Mesenchymal stem cell (in vitro differentiated cells and primary cell): ENCODE measurements at regions not wholly inside any gene's neighbourhood (a gene's known extent, or its start where the extent isn't known, plus 50 kb on each side); places are given as distances from the start of the nearest gene placed in this dataset.

Experiments
- DNase-seq: peaks from one replicate; pipeline ENCODE4 v3.0.0-alpha.2; 2013
- H2AFZ ChIP-seq: one replicate; pipeline ENCODE4 v1.6.1; 2013; ENCODE audit warnings: low read depth, mild to moderate bottlenecking, control low read depth, inconsistent platforms, low read length, moderate library complexity
- H2AK5ac ChIP-seq: 2 replicates; pipeline ENCODE4 v1.6.1; 2013; ENCODE audit warnings: low read length, moderate library complexity, mild to moderate bottlenecking, inconsistent platforms; ENCODE audit not compliant: severe bottlenecking
- H2BK120ac ChIP-seq: one replicate; pipeline ENCODE4 v1.6.1; 2013; ENCODE audit warnings: low read depth, mild to moderate bottlenecking, inconsistent platforms, low read length, moderate library complexity
- H2BK12ac ChIP-seq, 2 experiments: one replicate each; pipeline ENCODE4 v1.6.1; 2013; ENCODE audit warnings: inconsistent platforms in 2 of 2, low read length in 2 of 2, mild to moderate bottlenecking in 2 of 2, moderate library complexity in 2 of 2, control low read depth in 1 of 2
- H2BK15ac ChIP-seq: one replicate; pipeline ENCODE4 v1.6.1; 2013; ENCODE audit warnings: mild to moderate bottlenecking, low read depth, inconsistent platforms; ENCODE audit not compliant: poor library complexity, severe bottlenecking
- H2BK5ac ChIP-seq: 2 replicates; pipeline ENCODE4 v1.6.1; 2013; ENCODE audit warnings: low read depth, mild to moderate bottlenecking, low read length, control low read depth, inconsistent platforms; ENCODE audit not compliant: poor library complexity, severe bottlenecking
- H3K14ac ChIP-seq, 2 experiments: one replicate each; pipeline ENCODE4 v1.6.1; 2013; ENCODE audit warnings: inconsistent platforms in 2 of 2, low read length in 2 of 2, control low read depth in 1 of 2, mild to moderate bottlenecking in 1 of 2, moderate library complexity in 1 of 2
- H3K18ac ChIP-seq, 2 experiments: one replicate each; pipeline ENCODE4 v1.6.1; 2013; ENCODE audit warnings: inconsistent platforms in 2 of 2, low read length in 2 of 2, control low read depth in 1 of 2, low read depth in 1 of 2, mild to moderate bottlenecking in 1 of 2
- H3K23ac ChIP-seq, 2 experiments: one replicate each; pipeline ENCODE4 v1.6.1; 2013; ENCODE audit warnings: inconsistent platforms in 2 of 2, low read length in 2 of 2, mild to moderate bottlenecking in 2 of 2, moderate library complexity in 2 of 2, control low read depth in 1 of 2
- H3K27ac ChIP-seq: 2 replicates; pipeline ENCODE4 v1.5.1; 2013; ENCODE audit warnings: mild to moderate bottlenecking, moderate library complexity, low read length, control low read depth, inconsistent platforms; ENCODE audit not compliant: poor library complexity, severe bottlenecking
- H3K27me3 ChIP-seq, 2 experiments: 2 replicates each; pipeline versions ENCODE4 v1.6.1 to v1.7.0; 2013; ENCODE audit warnings: low read length in 2 of 2, mild to moderate bottlenecking in 2 of 2, moderate library complexity in 2 of 2, control low read depth in 1 of 2, inconsistent platforms in 1 of 2; ENCODE audit not compliant: control insufficient read depth in 1 of 2, insufficient read depth in 1 of 2
- H3K36me3 ChIP-seq, 2 experiments: 2 replicates each; pipeline versions ENCODE4 v1.6.1 to v1.7.0; 2013; ENCODE audit warnings: low read length in 2 of 2, control low read depth in 1 of 2, inconsistent platforms in 1 of 2, low read depth in 1 of 2, mild to moderate bottlenecking in 1 of 2; ENCODE audit not compliant: insufficient read depth in 2 of 2, control insufficient read depth in 1 of 2
- H3K4ac ChIP-seq, 2 experiments: one replicate each; pipeline ENCODE4 v1.6.1; 2013; ENCODE audit warnings: inconsistent platforms in 2 of 2, low read length in 2 of 2, mild to moderate bottlenecking in 2 of 2, moderate library complexity in 2 of 2, control low read depth in 1 of 2, low read depth in 1 of 2
- H3K4me1 ChIP-seq: 2 replicates; pipeline ENCODE4 v1.6.1; 2013; ENCODE audit warnings: low read depth, low read length, control low read depth; ENCODE audit not compliant: control insufficient read depth, insufficient read depth
- H3K4me2 ChIP-seq: 2 replicates; pipeline ENCODE4 v1.6.1; 2013; ENCODE audit warnings: low read length, mild to moderate bottlenecking, inconsistent platforms; ENCODE audit not compliant: poor library complexity, severe bottlenecking
- H3K4me3 ChIP-seq, 2 experiments: 2 replicates each; pipeline versions ENCODE4 v1.5.1 to v1.7.0; 2013; ENCODE audit warnings: low read length in 2 of 2, mild to moderate bottlenecking in 2 of 2, control low read depth in 1 of 2, low read depth in 1 of 2; ENCODE audit not compliant: insufficient read depth in 1 of 2
- H3K79me1 ChIP-seq: replicated peaks from 2 replicates; pipeline ENCODE4 v1.6.1; 2013; ENCODE audit warnings: mild to moderate bottlenecking, control low read depth, low read length, inconsistent platforms; ENCODE audit not compliant: poor library complexity, severe bottlenecking
- H3K9ac ChIP-seq: 2 replicates; pipeline ENCODE4 v1.7.0; 2013; ENCODE audit warnings: mild to moderate bottlenecking, low read length, moderate library complexity
- H3K9me3 ChIP-seq: 2 replicates; pipeline ENCODE4 v1.7.0; 2013; ENCODE audit warnings: mild to moderate bottlenecking, low read length; ENCODE audit not compliant: control insufficient read depth
- H4K8ac ChIP-seq: one replicate; pipeline ENCODE4 v1.6.1; 2013; ENCODE audit warnings: inconsistent platforms, mild to moderate bottlenecking, low read length, moderate library complexity
- H4K91ac ChIP-seq: one replicate; pipeline ENCODE4 v1.6.1; 2013; ENCODE audit warnings: mild to moderate bottlenecking, low read length, inconsistent platforms
- WGBS: methylation state at CpG from one replicate; pipeline ENCODE4 v1.1.7; 2013; ENCODE audit warnings: mixed read lengths; 5-methylcytosine and 5-hydroxymethylcytosine counted together

DNA sequence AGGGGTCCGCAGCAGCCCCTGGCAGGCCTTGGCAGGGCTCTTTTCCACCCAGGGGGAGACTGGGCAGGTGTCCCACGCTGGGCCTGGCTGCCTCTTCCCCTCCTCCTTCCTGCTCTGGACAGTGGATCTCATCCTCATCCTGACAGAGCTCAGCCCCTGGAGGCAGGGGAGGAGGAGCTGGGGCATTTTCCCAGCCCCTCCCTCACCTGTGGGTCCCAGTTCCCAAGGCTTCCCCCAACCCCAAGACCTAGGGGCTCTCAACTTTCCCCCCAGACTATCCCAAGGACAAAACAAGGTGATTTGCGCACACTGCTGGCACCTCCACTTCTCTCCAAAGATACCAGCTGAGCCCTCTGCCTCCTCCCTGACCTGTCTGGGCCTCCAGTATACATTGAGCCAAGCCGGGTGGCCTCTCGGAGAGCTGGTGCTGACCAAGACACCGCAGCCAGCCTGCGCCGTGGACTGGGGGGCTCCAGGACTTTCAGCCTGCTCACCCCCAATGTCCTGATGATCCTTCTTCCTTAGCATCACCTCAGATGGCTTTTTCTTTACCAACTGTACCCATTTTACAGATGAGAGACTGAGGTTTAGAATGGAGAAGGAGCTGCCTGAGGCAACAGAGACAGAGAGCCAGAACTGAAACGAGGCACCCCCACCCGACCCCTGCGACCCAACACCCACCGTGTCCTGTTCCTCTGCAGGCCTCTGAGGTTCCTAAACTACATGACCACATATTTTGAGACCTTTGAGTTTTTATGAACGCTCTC, 126.6 kb downstream of the BARX1 start:
- no peak overlapping the region for H2BK120ac ChIP-seq
- WGBS: 82% methylated on average over 10 of the region's 13 CpGs

DNA sequence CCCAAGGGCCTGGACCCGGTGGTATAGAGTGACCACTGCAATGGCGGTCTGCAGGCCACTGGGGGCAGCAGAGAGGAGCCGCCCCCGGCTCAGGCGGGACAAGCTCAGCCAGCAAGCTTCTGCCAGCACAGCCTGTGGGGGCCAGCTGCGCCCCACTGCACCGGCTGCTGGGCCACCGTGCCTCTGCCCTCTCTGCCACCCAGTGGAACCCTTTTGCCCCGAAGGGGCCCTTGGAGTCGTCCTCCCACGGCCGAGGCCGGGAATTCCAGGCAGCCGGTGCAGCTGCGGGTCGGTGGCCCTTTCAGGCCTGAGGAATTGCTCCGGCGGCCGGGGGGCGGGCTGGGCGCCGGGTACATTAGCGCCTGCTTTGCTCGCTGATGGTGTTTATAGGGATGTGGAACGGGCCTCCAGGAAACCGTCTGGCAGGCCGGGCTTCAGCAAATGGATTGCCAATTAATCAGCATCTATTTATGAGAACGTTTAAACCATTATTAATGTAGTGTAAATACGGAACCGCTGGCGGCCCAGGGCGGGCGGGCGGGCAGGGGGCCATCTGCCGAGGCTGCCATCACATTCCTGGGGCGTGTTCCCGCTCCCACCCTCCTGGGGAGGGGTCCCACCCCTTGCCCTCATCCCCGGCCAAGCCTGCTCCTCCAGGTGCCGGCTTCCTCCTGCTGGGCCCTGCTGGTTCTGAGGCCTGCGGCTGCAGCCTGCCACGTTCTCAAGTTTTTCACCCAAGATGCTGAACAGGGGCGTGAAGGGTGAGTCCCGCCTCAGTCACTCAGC, 127.4 kb downstream of the BARX1 start:
- Histone ChIP-seq H3K27ac (no peak overlapping the region), H3K4me2 (peak overlapping the region; percentile 87), H3K14ac (no peak overlapping the region)

More for the DNA sequence above, 126.6 kb downstream of the BARX1 start:
- Histone ChIP-seq H3K4me2 (no peak overlapping the region), H3K4me3 (no peak overlapping the region), H3K36me3 (no peaks in the 10 kb centered on the region), H2AK5ac (no peak overlapping the region), H4K8ac (no peak overlapping the region), H4K91ac (no peak overlapping the region), H3K27me3 (peaks cover 22 to 30% of the 10 kb centered on the region in 2 experiments), H3K4me1 (peaks cover 10% of the 10 kb centered on the region), H3K79me1 (no peaks in the 10 kb centered on the region), H2BK15ac (no peak overlapping the region), H3K18ac (no peak overlapping the region), H3K9ac (no peak overlapping the region), H2AFZ (no peak overlapping the region), H3K27ac (no peak overlapping the region), H2BK5ac (no peak overlapping the region), H3K9me3 (no peaks in the 10 kb centered on the region), H3K23ac (no peak overlapping the region), H2BK12ac (no peak overlapping the region), H3K14ac (no peak overlapping the region), H3K4ac (no peak overlapping the region)
- no peak for DNase-seq

DNA sequence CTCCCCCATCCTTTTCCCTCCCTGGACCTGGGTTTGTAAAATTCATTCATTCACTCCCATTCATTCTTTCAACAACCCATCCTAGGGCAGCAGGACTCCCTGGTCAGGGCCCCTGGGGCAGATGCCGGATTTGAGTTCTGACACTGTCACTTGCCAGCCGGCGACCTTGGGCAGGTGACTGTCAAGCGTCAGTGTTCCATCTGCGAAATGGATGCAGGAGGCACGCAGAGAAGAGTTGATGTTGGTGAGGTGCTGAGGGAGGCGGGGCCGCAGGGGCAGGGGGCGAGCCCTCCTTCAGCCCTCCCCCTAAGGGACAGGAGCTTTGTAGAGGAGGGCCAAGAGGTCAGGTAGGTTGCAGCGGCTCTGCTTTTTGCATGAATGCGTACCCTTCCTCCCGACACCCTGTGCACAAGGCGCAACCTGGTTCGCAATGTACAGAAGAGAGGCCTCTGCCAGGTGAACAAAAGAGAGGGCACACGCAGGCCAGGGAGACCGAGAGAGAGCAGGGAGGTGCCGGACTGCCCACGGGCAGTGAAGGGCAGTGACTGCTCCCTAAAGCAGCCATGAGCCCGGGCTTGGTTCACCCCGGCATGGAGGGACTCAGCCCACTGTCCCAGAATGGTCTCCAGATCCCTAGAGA, 128.1 kb downstream of the BARX1 start:
- WGBS: 46% methylated on average over 20 of the region's 20 CpGs

More for the DNA sequence above, 127.4 kb downstream of the BARX1 start:
- WGBS: 22% methylated on average over 30 of the region's 43 CpGs
- Histone ChIP-seq H2AK5ac (no peak overlapping the region), H3K27me3 (peaks cover 22 to 30% of the 10 kb centered on the region in 2 experiments), H3K79me1 (no peaks in the 10 kb centered on the region), H3K4me1 (peaks cover 10% of the 10 kb centered on the region), H2BK5ac (no peak overlapping the region), H3K4me3 (peak overlapping the region; percentile 37 to 45), H3K4ac (no peak overlapping the region), H3K36me3 (no peaks in the 10 kb centered on the region), H3K9me3 (peaks cover 2% of the 10 kb centered on the region), H2BK12ac (no peak overlapping the region), H2BK15ac (no peak overlapping the region), H3K23ac (no peak overlapping the region), H3K18ac (no peak overlapping the region), H2BK120ac (no peak overlapping the region), H3K9ac (no peak overlapping the region), H4K8ac (no peak overlapping the region), H2AFZ (no peak overlapping the region), H4K91ac (no peak overlapping the region)
- peak; percentile 43 for DNase-seq

GRCh38 chr9:93826209-93826608, 128.9 kb downstream of the BARX1 start:
- Histone ChIP-seq H3K9ac (no peak overlapping the region), H2AFZ (no peak overlapping the region), H2BK5ac (no peak overlapping the region), H3K27me3 (peaks cover 29 to 33% of the 10 kb centered on the region in 2 experiments), H2AK5ac (no peak overlapping the region), H3K23ac (no peak overlapping the region), H3K4me3 (peak overlapping the region in 1 of 2 experiments; percentile 12), H3K79me1 (no peaks in the 10 kb centered on the region), H3K18ac (no peak overlapping the region), H3K9me3 (peaks cover 3% of the 10 kb centered on the region), H4K8ac (no peak overlapping the region), H3K36me3 (no peaks in the 10 kb centered on the region), H3K4me2 (no peak overlapping the region), H3K4me1 (peaks cover 10% of the 10 kb centered on the region), H3K4ac (no peak overlapping the region), H4K91ac (no peak overlapping the region), H2BK12ac (no peak overlapping the region), H3K27ac (no peak overlapping the region), H2BK15ac (no peak overlapping the region), H2BK120ac (no peak overlapping the region), H3K14ac (no peak overlapping the region)
- 36% methylated on average over 36 of the region's 36 CpGs for WGBS
- DNase-seq: no peak

More for the DNA sequence above, 128.1 kb downstream of the BARX1 start:
- Histone ChIP-seq H3K36me3 (no peaks in the 10 kb centered on the region), H3K18ac (no peak overlapping the region), H3K27ac (no peak overlapping the region), H2BK12ac (no peak overlapping the region), H3K4ac (no peak overlapping the region), H3K14ac (no peak overlapping the region), H2AK5ac (no peak overlapping the region), H2AFZ (no peak overlapping the region), H3K9me3 (peaks cover 3% of the 10 kb centered on the region), H3K27me3 (peaks cover 22 to 30% of the 10 kb centered on the region in 2 experiments), H2BK5ac (no peak overlapping the region), H3K9ac (no peak overlapping the region), H3K4me1 (peaks cover 10% of the 10 kb centered on the region), H3K23ac (no peak overlapping the region), H2BK120ac (no peak overlapping the region), H4K91ac (no peak overlapping the region), H2BK15ac (no peak overlapping the region), H4K8ac (no peak overlapping the region), H3K79me1 (no peaks in the 10 kb centered on the region), H3K4me2 (no peak overlapping the region), H3K4me3 (peak overlapping the region in 1 of 2 experiments; percentile 7)
- DNase-seq: no peak
